GM12872 (cell line): ENCODE measurements at regions not wholly inside any gene's neighbourhood (a gene's known extent, or its start where the extent isn't known, plus 50 kb on each side); places are given as distances from the start of the nearest gene placed in this dataset.

Experiments used
- TF ChIP-seq, protein P1 (sequence below): IDR thresholded peaks from 3 replicates; pipeline ENCODE4 v1.5.1; 2011; ENCODE audit warnings: low read depth, mild to moderate bottlenecking, low read length, moderate library complexity; ENCODE audit not compliant: insufficient read depth

DNA sequence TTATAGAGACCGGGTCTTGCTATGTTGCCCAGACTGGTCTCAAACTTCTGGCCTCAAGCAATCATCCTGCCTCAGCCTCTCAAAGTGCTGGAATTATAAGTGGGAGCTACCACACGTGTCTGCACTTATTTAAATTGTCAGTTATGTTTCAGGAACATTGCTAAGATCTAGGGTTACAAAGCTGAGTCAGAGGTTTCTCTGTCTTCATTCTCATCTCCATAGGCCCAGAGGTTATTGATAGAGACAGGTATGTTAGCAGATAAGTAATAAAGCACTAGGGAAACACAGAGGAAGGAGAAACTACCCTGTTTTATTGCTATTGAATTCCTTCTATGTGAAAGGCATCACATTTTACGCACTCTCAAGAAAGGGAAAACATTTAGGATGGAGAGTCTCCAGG lies 214.1 kb downstream of the REEP3 start:
- TF ChIP-seq, protein P1, sequence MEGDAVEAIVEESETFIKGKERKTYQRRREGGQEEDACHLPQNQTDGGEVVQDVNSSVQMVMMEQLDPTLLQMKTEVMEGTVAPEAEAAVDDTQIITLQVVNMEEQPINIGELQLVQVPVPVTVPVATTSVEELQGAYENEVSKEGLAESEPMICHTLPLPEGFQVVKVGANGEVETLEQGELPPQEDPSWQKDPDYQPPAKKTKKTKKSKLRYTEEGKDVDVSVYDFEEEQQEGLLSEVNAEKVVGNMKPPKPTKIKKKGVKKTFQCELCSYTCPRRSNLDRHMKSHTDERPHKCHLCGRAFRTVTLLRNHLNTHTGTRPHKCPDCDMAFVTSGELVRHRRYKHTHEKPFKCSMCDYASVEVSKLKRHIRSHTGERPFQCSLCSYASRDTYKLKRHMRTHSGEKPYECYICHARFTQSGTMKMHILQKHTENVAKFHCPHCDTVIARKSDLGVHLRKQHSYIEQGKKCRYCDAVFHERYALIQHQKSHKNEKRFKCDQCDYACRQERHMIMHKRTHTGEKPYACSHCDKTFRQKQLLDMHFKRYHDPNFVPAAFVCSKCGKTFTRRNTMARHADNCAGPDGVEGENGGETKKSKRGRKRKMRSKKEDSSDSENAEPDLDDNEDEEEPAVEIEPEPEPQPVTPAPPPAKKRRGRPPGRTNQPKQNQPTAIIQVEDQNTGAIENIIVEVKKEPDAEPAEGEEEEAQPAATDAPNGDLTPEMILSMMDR = no peak

DNA sequence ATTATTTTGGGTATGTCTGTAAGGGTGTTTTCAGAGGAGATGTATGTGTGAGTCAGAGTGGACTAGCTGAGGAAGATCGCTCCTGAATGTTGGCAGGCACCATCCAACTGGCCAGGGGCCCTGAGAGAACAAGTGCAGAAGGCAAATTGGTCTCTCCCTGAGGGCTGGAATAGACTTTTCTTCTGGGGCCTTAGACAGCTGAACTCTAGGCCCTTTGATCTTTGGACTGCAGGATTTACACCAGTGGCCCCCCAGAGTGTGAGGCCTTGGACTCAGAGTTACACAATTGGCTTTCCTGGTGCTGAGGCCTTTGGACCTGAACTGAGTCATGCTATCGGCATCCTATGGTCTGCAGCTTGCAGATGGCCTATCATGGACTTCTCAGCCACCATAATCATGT lies 217.2 kb downstream of the REEP3 start:
- TF ChIP-seq, protein P1 = no peak

DNA sequence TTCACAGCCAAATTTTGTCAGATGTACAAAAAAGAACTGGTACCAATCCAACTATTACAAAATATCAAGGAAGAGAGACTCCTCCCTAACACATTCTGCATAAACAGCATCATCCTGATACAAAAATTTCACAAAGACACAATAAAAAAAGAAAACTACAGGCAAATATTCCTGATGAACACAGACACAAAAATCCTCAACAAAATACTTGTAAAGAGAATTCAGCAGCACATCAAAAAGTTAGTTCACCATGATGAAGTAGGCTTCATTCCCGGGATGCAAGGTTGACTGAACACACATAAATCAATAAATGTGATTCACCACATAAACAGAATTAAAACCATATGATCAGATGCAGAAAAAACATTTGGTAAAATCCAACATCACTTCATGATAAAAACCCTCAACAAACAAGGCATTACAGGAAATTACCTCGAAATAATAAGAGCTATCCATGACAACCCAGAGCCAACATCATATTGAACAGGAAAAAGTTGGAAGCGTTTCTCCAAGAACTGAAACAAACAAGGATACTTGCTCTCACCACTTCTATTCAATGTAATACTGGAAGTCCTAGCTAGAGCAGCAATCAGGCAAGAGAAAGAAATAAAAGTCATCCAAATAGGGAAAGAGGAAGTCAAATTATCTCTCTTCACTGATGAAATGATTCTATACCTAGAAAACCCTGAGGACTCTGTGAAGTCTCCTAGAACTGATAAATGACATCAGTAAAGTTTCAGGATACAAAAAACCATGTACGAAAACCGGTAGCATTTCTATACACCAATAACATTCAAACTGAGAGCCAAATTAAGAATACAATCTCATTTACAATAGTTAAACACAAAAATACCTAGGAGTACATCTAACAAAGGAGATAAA lies 223.1 kb downstream of the REEP3 start:
- TF ChIP-seq, protein P1 = no peak

DNA sequence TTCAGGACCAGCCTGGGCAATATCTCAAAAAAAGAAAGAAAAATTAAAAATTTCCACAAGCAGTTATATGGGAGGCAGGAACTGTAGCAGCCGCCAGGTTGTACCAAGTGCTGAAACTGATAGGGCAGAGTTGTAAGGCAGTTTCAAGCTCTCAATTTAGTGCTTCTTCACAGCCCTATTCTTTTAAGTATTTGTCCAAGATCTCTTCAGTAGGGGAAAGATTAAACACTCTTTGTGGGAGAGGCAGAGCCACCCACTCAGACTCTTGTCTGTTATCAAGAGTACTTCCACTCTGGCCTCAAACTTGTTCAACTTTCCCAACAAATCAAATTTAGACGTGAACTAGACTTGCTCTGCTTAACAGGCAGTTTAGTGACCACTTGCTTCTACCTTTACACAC lies 228.7 kb downstream of the REEP3 start:
- TF ChIP-seq, protein P1 = no peak

DNA sequence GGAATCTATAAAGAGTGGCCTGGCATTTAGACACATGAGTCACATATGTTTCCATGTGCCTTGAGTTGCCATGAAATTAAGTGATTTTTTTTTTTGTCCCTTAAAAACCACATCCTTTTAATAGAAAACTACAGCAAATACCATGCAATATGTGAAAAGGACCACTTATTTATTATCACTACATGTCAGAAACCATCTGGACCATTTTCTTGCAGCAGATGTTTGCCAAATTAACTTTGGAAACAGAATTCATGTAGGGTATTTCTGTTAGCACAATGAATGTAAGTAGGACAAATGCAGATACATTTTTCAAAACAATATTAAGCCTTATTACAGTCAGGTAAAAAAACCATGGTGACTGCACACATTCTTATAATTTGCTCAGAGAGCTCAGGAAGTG lies 230.6 kb downstream of the REEP3 start:
- TF ChIP-seq, protein P1 = no peak

DNA sequence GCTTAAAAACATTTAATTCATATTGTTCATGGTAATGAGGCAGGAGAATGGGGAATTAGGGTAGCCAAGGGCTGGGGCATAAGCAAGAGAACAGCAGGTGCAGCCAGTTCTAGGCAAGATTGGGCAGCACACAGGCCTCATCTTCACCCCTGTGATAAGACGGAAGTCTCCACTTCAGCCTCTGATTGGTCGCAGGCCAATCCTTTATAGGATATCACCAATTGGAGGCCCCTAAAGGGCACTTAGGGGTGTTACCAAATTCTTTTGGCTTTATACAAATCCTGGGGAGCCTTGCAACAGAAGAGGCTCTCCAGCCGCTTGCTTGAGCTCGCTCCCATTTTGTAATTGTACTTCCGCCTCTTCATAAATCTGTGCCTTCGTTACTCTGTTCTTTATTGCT lies 231.1 kb downstream of the REEP3 start:
- TF ChIP-seq, protein P1 = no peak

DNA sequence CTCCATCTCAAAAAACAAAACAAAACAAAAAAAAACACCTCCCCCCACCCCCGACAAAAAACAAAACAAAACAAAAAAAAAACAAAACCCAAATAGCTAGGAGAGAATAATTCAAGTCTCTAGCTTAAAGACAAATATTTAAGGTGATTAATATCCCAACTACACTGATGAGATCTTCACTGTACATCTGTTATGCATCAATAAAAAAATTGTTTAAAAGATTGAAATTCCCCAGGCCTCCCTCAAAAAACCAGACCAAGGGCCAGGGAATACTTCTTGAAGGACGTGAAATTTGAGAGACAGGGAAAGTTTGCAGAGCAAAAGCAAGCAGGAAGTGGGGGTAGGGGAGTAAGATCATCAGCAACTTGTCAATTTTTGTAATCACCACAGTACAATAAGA lies 232.6 kb downstream of the REEP3 start:
- TF ChIP-seq, protein P1 = no peak

DNA sequence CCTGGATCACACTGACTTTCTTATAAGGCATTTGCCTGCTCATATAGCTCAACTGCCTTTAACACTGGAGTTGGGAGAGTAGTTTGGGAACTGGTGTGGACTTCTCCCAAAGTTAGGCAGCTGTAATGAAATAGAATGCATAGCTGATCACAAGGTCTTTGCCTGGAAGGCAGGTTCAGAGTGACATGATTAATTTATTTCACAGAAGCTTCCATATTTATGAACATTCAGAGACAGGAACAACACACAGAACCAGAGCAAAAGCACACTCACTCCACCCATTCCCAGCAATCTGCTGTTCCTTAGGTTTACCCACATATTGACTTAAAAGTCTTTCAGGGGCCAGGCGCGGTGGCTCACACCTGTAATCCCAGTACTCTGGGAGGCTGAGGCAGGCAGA lies 234.2 kb downstream of the REEP3 start:
- TF ChIP-seq, protein P1 = no peak
